ENCODE measurements at regions not wholly inside any gene's neighbourhood (a gene's known extent, or its start where the extent isn't known, plus 50 kb on each side); places are given as distances from the start of the nearest gene placed in this dataset.

DNA sequence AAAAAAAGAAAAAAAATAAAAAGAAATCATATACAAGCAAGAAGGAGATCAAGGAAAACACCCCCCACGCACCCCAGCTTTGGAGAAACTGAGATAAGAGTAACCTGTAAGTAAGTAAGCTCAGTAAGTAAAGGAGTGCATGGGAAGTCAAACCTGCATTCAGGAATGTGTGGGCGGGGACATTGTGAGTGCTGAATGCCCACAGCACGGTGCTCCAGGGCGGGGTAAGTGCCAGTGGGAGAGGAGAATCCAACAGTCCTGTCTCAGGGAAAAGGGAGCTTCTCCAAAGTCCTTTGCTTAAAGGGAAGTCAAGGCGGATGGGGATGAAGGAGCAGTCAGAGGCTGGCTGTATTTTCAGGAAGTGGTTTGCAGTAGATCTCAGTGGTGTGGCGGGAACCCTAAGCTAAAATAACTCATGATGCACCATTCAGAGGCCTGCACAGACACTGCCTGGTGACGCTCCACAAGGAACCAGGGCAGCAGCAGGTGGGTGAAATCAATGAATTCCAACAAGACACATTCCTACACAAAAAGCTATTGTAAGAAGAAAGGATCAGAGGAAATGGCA lies 368.0 kb downstream of the QKI start:
- no peak overlapping the region for H3K27ac ChIP-seq (ENCODE audit: low read depth, low read length)
- no peaks in the 10 kb centered on the region for H3K9me2 ChIP-seq (replicated peaks; ENCODE audit: insufficient read depth, low read length)
- H3K36me3 ChIP-seq (ENCODE audit: low read length), result no peaks in the 10 kb centered on the region
- no peaks in the 10 kb centered on the region for H3K79me2 ChIP-seq (ENCODE audit: insufficient read depth, low read length)
- no peaks in the 10 kb centered on the region for H4K20me1 ChIP-seq (ENCODE audit: low read depth, low read length)
- H3K9ac ChIP-seq (ENCODE audit: low read length), result no peak overlapping the region
- H3K9me3 ChIP-seq (ENCODE audit: insufficient read depth, low read length), result no peaks in the 10 kb centered on the region
- no peak for TF ChIP-seq EZH2phosphoT487 (conservative IDR thresholded peaks at IDR 0.05; ENCODE audit: low read length)
- TF ChIP-seq, protein P1, sequence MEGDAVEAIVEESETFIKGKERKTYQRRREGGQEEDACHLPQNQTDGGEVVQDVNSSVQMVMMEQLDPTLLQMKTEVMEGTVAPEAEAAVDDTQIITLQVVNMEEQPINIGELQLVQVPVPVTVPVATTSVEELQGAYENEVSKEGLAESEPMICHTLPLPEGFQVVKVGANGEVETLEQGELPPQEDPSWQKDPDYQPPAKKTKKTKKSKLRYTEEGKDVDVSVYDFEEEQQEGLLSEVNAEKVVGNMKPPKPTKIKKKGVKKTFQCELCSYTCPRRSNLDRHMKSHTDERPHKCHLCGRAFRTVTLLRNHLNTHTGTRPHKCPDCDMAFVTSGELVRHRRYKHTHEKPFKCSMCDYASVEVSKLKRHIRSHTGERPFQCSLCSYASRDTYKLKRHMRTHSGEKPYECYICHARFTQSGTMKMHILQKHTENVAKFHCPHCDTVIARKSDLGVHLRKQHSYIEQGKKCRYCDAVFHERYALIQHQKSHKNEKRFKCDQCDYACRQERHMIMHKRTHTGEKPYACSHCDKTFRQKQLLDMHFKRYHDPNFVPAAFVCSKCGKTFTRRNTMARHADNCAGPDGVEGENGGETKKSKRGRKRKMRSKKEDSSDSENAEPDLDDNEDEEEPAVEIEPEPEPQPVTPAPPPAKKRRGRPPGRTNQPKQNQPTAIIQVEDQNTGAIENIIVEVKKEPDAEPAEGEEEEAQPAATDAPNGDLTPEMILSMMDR (IDR thresholded peaks at IDR 0.05; ENCODE audit: insufficient read depth, low read length, poor library complexity, severe bottlenecking), result no peak
- H3F3A ChIP-seq (ENCODE audit: insufficient read depth), result no peaks in the 10 kb centered on the region
- no peak overlapping the region for H2AFZ ChIP-seq (ENCODE audit: low read depth, low read length, severe bottlenecking)
- H3K4me3 ChIP-seq (ENCODE audit: insufficient read depth, low read length, poor library complexity, severe bottlenecking), result no peak overlapping the region
- H3K4me2 ChIP-seq (ENCODE audit: low read depth, low read length, poor library complexity, severe bottlenecking), result no peak overlapping the region
- H3K27me3 ChIP-seq (ENCODE audit: low read length), result no peaks in the 10 kb centered on the region

DNA sequence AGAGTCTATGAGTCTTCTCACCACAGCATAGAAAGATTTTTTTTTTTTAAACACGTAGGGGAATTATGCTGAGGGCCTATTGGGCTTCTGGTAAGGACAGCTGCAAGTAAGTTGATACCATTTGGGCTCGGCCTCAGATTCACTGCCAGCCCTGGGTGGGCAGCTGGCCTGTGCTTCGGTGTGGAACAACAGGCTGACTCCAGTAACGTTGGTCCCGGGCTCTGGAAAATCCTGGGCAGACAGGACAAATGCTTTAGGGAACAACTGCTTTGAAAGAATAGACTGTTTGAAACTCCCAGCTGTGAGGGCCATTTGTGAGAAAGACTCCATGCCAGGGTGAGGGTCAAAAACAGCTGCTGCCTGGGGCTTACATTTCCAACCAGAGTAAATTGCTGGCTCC lies 366.5 kb downstream of the QKI start:
- Histone ChIP-seq H3K4me2 (ENCODE audit: low read depth, low read length, poor library complexity, severe bottlenecking) (no peak overlapping the region), H3F3A (ENCODE audit: insufficient read depth) (no peaks in the 10 kb centered on the region), H3K27ac (ENCODE audit: low read depth, low read length) (no peak overlapping the region), H3K79me2 (ENCODE audit: insufficient read depth, low read length) (no peaks in the 10 kb centered on the region), H3K9me3 (ENCODE audit: insufficient read depth, low read length) (no peaks in the 10 kb centered on the region), H3K36me3 (ENCODE audit: low read length) (no peaks in the 10 kb centered on the region), H3K9me2 (replicated peaks; ENCODE audit: insufficient read depth, low read length) (no peaks in the 10 kb centered on the region), H3K4me3 (ENCODE audit: insufficient read depth, low read length, poor library complexity, severe bottlenecking) (no peak overlapping the region), H3K27me3 (ENCODE audit: low read length) (no peaks in the 10 kb centered on the region), H2AFZ (ENCODE audit: low read depth, low read length, severe bottlenecking) (no peak overlapping the region), H3K9ac (ENCODE audit: low read length) (no peak overlapping the region), H4K20me1 (ENCODE audit: low read depth, low read length) (no peaks in the 10 kb centered on the region)
- TF ChIP-seq, protein P1 (IDR thresholded peaks at IDR 0.05; ENCODE audit: insufficient read depth, low read length, poor library complexity, severe bottlenecking), result no peak
- TF ChIP-seq EZH2phosphoT487 (conservative IDR thresholded peaks at IDR 0.05; ENCODE audit: low read length), result no peak

DNA sequence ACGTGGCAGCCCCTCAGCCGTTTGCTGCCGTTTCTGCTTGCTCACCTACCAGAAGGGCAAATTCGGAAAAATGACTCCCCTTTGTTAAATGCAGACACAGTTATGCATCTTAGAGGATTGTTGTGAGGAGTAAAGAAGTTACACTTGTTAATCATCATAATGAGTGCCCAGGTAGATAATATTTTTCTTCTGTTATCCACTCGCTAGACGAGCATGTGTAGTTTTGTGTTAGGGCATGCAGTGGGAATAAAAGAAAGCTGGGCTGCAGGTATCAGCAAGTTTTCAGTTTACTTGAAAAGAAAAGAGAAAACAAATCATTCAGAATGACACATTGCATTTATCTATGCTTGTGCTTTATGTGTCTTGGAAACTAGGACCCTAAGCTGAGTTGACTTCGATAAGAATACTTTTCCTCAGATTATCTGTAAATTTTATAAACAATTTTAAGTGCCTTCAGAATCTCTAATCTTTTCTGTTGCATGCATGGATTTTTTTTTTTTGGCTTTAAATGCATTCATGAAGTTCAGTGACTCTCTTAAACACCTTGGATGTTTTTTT lies 365.3 kb downstream of the QKI start:
- H4K20me1 ChIP-seq (ENCODE audit: low read depth, low read length), result no peaks in the 10 kb centered on the region
- no peaks in the 10 kb centered on the region for H3F3A ChIP-seq (ENCODE audit: insufficient read depth)
- TF ChIP-seq, protein P1 (IDR thresholded peaks at IDR 0.05; ENCODE audit: insufficient read depth, low read length, poor library complexity, severe bottlenecking), result no peak
- no peak for TF ChIP-seq EZH2phosphoT487 (conservative IDR thresholded peaks at IDR 0.05; ENCODE audit: low read length)
- no peak overlapping the region for H3K9ac ChIP-seq (ENCODE audit: low read length)
- H3K9me2 ChIP-seq (replicated peaks; ENCODE audit: insufficient read depth, low read length), result no peaks in the 10 kb centered on the region
- no peak overlapping the region for H3K4me3 ChIP-seq (ENCODE audit: insufficient read depth, low read length, poor library complexity, severe bottlenecking)
- H3K79me2 ChIP-seq (ENCODE audit: insufficient read depth, low read length), result no peaks in the 10 kb centered on the region
- H3K9me3 ChIP-seq (ENCODE audit: insufficient read depth, low read length), result no peaks in the 10 kb centered on the region
- H3K27ac ChIP-seq (ENCODE audit: low read depth, low read length), result no peak overlapping the region
- H3K4me2 ChIP-seq (ENCODE audit: low read depth, low read length, poor library complexity, severe bottlenecking), result no peak overlapping the region
- H3K36me3 ChIP-seq (ENCODE audit: low read length), result no peaks in the 10 kb centered on the region
- no peak overlapping the region for H2AFZ ChIP-seq (ENCODE audit: low read depth, low read length, severe bottlenecking)
- no peaks in the 10 kb centered on the region for H3K27me3 ChIP-seq (ENCODE audit: low read length)
